Ovary (tissue), 7 donors: ENCODE measurements at regions not wholly inside any gene's neighbourhood (a gene's known extent, or its start where the extent isn't known, plus 50 kb on each side); places are given as distances from the start of the nearest gene placed in this dataset.

ENCODE experiments used
- DNase-seq, 5 donors: peaks; one replicate each; pipeline ENCODE4 v3.0.0-alpha.2; 2019 to 2020
- H3K27ac ChIP-seq, 2 donors: fragments of 200-600 bp; one replicate each; pipeline versions ENCODE4 v1.5.1 to v1.8.0; 2019 to 2022
- H3K27me3 ChIP-seq: fragments of 200-600 bp; one replicate; pipeline ENCODE4 v1.8.0; 2022
- H3K36me3 ChIP-seq: fragments of 200-600 bp; sonication (generic); one replicate; pipeline ENCODE4 v1.5.1; 2019
- H3K4me1 ChIP-seq: one replicate; pipeline ENCODE4 v1.8.1; 2013; ENCODE audit warnings: mild to moderate bottlenecking, moderate library complexity; ENCODE audit not compliant: insufficient read depth
- H3K4me3 ChIP-seq: fragments of 200-600 bp; sonication (generic); one replicate; pipeline ENCODE4 v1.5.1; 2017
- H3K9me3 ChIP-seq, 2 donors: fragments of 200-600 bp in 1 of 2; sonication (generic) in 1 of 2; one replicate each; pipeline versions ENCODE4 v1.5.1 to v1.8.1; 2013 to 2019; ENCODE audit warnings: mild to moderate bottlenecking in 1 of 2, moderate library complexity in 1 of 2
- CTCF ChIP-seq, 3 donors: fragments of 450-650 bp in 2 of 3; fragments of 200-600 bp in 1 of 3; IDR thresholded peaks; one replicate each; pipeline versions ENCODE4 v1.5.1 to v1.8.0; 2016 to 2022; ENCODE audit warnings: antibody characterized with exemption in 3 of 3, mild to moderate bottlenecking in 1 of 3
- EP300 ChIP-seq: sonication (generic); formaldehyde crosslinking; IDR thresholded peaks from one replicate; pipeline ENCODE4 v1.6.1; 2017; ENCODE audit warnings: antibody characterized with exemption
- POLR2A ChIP-seq: fragments of 450-650 bp; IDR thresholded peaks from one replicate; pipeline ENCODE4 v1.6.1; 2017; ENCODE audit warnings: antibody characterized with exemption, mild to moderate bottlenecking, moderate library complexity
- WGBS, 3 donors: extraction: QIAGEN DNeasy Blood & Tissue Kit in 1 of 3; methylation state at CpG; one replicate each; pipeline versions ENCODE4 v1.1.5 to v1.1.7; 2013 to 2017; 5-methylcytosine and 5-hydroxymethylcytosine counted together
- intact Hi-C, 4 donors: fragments of 100-400 bp; cut with DNase I; formaldehyde crosslinking; loops; one replicate each; pipeline versions ENCODE4 v1.11.0 to v1.15.1; 2022 to 2023
- donor health status: DM: no; HTN: no; CAD: no; lungs with moderate emphysema.
- donor health status: DM: no; HTN: no; CAD: no.
- donor health status: Bipolar disorder and iron deficiency.
- donor health status: DM: no; HTN: no; CAD: no.
- donor health status: DM: yes; HTN: yes; CAD: no.

- Histone ChIP-seq H3K27ac (no peak overlapping the region), H3K4me1 (no peaks in the 10 kb centered on the region), H3K27me3 (no peaks in the 10 kb centered on the region), H3K36me3 (no peaks in the 10 kb centered on the region), H3K4me3 (no peak overlapping the region), H3K9me3 (no peaks in the 10 kb centered on the region)
- DNase-seq: no peak
- intact Hi-C loops: no loop called here
- 66 to 79% (median 71%) methylated on average over 2 of the region's 2 CpGs for WGBS, 3 donors
- no peak for TF ChIP-seq CTCF (IDR thresholded peaks at IDR 0.05)
- TF ChIP-seq EP300: no peak
Observed at GRCh38 chr1:177631770-177632169, 338.1 kb downstream of the SEC16B start.

- H3K27me3 ChIP-seq: peaks cover 2% of the 10 kb centered on the region
- DNase-seq: no peak
- H3K4me3 ChIP-seq: no peak overlapping the region
- no peak for TF ChIP-seq EP300
- no peak for TF ChIP-seq POLR2A
- no peak for TF ChIP-seq CTCF (IDR thresholded peaks at IDR 0.05)
- H3K9me3 ChIP-seq: no peaks in the 10 kb centered on the region
- WGBS, 3 donors: 54 to 63% (median 56%) methylated on average over 1 of the region's 1 CpG
- H3K27ac ChIP-seq: no peak overlapping the region
- H3K4me1 ChIP-seq: no peaks in the 10 kb centered on the region
- intact Hi-C loops: no loop called here
- H3K36me3 ChIP-seq: no peaks in the 10 kb centered on the region
Observed at GRCh38 chr1:177629526-177629925, 340.3 kb downstream of the SEC16B start.

- H3K4me1 ChIP-seq: no peaks in the 10 kb centered on the region
- peaks cover 2% of the 10 kb centered on the region for H3K27me3 ChIP-seq
- no peaks in the 10 kb centered on the region for H3K36me3 ChIP-seq
- no peak overlapping the region for H3K4me3 ChIP-seq
- H3K27ac ChIP-seq: no peak overlapping the region
- no peak for DNase-seq
- TF ChIP-seq EP300 (no peak), CTCF (IDR thresholded peaks at IDR 0.05) (no peak)
- no peaks in the 10 kb centered on the region for H3K9me3 ChIP-seq
- intact Hi-C loops: no loop called here
- WGBS, 3 donors: 85 to 88% (median 87%) methylated on average over 4 of the region's 4 CpGs
Observed at GRCh38 chr1:177627148-177627910, 342.5 kb downstream of the SEC16B start.

- Histone ChIP-seq H3K27me3 (no peaks in the 10 kb centered on the region), H3K36me3 (no peaks in the 10 kb centered on the region), H3K9me3 (no peaks in the 10 kb centered on the region), H3K27ac (no peak overlapping the region), H3K4me1 (no peaks in the 10 kb centered on the region), H3K4me3 (no peak overlapping the region)
- no peak for TF ChIP-seq POLR2A
- TF ChIP-seq CTCF (IDR thresholded peaks at IDR 0.05): no peak
- no peak for TF ChIP-seq EP300
- no peak for DNase-seq
- WGBS, 3 donors: 75 to 81% (median 77%) methylated on average over 4 of the region's 4 CpGs
- intact Hi-C loops: no loop called here
Observed at GRCh38 chr1:177620636-177621190, 349.1 kb downstream of the SEC16B start.
